C4-2B (cell line): ENCODE measurements at regions not wholly inside any gene's neighbourhood (a gene's known extent, or its start where the extent isn't known, plus 50 kb on each side); places are given as distances from the start of the nearest gene placed in this dataset.

Experiments used
- H3K27ac ChIP-seq: fragments of 450-650 bp; 2 replicates; pipeline ENCODE4 v1.5.1; 2017
- ZFX ChIP-seq: fragments of 450-650 bp; IDR thresholded peaks from 2 replicates; pipeline ENCODE4 v1.6.1; 2017
- TF ChIP-seq, protein P1 (sequence below): fragments of 450-650 bp; conservative IDR thresholded peaks from 2 replicates; pipeline ENCODE4 v1.5.1; 2017; ENCODE audit warnings: mild to moderate bottlenecking

DNA sequence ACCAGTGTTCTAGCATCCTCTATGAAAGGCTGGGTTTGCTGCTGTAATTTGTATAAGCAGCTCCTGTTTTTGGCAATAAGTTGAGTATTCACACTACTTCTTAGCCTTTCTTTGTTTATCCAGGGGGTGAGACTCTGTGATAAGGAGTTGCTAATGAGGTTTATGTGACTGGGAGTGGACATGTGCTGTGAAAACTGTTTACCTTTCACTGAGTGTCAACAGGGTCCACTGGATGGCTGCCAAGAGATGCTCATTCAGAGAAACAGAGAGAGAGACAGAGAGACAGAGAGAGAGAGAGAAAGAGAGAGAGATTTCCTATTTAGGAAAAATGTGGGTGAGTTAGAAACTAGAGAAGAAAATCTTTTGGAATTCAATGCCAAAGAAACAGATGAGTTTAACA is 233.9 kb downstream of the CHIC2 start:
- no peak overlapping the region for H3K27ac ChIP-seq
- TF ChIP-seq, protein P1, sequence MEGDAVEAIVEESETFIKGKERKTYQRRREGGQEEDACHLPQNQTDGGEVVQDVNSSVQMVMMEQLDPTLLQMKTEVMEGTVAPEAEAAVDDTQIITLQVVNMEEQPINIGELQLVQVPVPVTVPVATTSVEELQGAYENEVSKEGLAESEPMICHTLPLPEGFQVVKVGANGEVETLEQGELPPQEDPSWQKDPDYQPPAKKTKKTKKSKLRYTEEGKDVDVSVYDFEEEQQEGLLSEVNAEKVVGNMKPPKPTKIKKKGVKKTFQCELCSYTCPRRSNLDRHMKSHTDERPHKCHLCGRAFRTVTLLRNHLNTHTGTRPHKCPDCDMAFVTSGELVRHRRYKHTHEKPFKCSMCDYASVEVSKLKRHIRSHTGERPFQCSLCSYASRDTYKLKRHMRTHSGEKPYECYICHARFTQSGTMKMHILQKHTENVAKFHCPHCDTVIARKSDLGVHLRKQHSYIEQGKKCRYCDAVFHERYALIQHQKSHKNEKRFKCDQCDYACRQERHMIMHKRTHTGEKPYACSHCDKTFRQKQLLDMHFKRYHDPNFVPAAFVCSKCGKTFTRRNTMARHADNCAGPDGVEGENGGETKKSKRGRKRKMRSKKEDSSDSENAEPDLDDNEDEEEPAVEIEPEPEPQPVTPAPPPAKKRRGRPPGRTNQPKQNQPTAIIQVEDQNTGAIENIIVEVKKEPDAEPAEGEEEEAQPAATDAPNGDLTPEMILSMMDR, result no peak
- no peak for TF ChIP-seq ZFX

DNA sequence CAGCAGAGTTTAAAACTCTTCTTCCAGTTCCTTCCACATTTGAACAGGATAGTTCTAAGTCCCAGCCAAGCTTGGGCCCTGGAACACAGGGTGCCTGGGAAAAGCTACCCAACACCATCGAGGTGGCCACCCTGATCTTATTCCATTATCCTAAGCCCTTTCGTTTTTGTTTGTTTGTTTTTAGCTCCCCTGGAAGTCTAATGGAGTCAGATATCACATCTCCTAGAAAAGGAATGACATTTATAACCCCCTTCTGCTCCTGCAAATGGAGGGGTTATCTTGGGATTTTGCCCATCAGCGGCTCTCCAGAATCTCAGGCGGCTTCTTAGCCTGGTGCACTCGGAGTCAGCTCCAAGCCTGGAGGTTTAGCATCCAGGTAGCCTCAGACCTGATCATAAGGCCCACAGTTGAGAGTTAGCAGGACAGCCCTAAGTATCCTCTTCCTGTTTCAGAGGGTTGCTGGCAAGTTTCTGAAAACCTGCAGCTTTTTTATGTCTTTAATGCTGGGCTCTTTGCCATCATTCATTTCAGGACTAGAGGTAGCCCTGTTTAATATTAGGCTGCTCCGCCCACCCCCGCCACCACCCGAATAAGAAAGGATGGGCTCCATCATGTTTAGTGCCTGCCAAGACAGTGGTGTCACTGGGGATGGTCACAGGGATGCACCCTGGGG is 230.0 kb upstream of the LNX1 start:
- TF ChIP-seq ZFX, result no peak
- TF ChIP-seq, protein P1, result no peak
- H3K27ac ChIP-seq, result no peak overlapping the region

DNA sequence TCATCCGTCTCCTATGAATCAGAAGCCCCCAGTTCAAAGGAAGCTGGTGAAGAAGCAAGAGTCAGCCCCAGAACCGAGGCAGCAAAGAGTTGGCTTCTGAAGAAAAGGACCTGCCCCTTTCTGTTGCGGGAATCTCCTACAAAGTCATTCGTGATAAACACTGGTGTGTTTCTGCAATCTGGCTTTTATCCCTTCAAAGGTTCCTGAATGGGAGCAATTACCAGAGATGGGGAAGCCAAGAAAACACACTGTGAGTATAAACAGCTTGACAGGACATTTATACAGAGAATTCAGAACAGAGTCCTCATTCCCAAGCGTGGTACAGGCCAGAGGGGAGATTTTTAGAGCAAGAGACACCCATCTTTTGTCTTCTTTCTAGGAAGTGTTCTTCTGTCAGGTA is 226.8 kb upstream of the LNX1 start:
- no peak for TF ChIP-seq ZFX
- TF ChIP-seq, protein P1, result no peak
- no peak overlapping the region for H3K27ac ChIP-seq

DNA sequence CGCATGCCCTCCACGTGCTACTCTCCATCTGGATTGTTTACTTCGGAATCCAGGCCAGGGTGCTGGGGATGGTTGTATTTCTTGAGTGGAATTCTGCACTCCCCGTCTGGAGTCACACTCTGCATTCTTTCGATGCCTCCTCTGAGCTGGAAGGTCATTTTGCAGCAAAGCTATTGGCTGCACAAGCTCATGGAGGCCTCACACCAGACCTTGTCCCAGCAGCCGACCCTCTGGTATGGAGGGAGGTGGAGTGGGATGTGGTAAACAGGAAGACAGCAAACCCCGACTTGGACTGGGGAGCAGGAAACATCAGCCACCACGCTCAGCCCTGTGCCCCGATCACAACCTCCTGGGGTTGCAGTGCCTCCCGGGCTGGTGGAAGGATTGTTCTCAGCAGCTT is 225.3 kb upstream of the LNX1 start:
- TF ChIP-seq ZFX, result no peak
- TF ChIP-seq, protein P1, result no peak
- no peak overlapping the region for H3K27ac ChIP-seq

DNA sequence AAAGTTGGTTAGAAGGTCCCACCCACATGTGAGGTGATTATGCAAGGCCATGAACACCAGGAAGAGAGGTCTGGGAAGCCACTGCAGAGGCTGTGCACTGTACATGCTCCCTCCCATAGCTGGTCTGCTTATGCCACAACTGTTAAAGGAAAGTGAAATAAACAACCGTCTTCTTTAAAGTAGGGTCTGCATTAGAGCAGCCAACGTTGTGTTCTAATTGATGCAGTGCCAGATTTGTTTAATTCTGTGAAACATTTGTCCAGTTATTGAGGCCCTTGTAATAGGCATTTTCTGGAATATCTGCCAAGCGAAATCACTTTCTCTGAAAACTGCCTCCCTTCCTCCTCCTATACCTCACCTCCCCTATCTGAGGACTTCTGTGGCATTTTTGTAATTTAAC is 224.0 kb upstream of the LNX1 start:
- no peak for TF ChIP-seq ZFX
- TF ChIP-seq, protein P1, result no peak
- no peak overlapping the region for H3K27ac ChIP-seq

DNA sequence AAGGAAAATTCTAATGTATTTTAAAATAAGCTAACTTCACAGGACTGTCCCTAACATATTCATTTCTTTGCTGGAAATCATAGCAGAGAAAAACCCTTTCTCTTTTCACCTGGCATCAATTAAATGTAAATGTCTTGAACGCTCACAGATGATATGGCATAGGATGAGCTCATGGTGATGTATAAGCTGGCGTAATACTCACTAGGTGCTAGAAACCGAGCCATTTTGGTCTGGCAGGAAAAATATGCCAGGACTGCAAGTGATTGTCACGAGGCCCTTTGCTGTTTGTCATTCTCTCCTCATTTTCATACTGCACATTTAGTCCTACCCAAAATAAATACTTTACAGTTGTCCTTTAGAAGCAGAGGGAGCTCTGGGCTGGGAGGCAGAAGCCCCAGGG is 222.7 kb upstream of the LNX1 start:
- H3K27ac ChIP-seq, result no peak overlapping the region
- no peak for TF ChIP-seq ZFX
- TF ChIP-seq, protein P1, result no peak

DNA sequence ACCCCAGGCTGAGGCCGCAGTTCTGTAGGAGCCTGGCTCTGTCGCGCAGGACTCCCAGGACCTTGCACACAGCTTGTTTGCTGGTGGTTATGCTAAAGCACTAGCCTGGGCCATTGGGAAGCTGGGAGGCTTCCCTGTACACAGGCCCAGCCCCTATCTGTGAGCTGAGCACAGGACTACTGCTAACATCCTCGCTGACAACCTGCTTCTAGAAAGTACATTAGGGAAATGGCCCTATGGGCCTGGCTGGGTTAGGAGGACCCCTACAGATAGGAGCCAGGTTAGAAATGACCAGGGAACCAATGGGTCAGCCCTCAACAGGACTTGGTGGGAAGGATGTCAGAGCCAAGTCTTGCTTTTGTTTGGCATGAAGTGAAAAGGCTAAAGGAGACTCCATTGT is 219.4 kb upstream of the LNX1 start:
- H3K27ac ChIP-seq, result no peak overlapping the region
- TF ChIP-seq, protein P1, result no peak
- TF ChIP-seq ZFX, result no peak
